Activated effector memory CD4-positive, alpha-beta T cell treated with Interleukin-2 at 50 U/mL for 16 hours (primary cell): ENCODE measurements at regions not wholly inside any gene's neighbourhood (a gene's known extent, or its start where the extent isn't known, plus 50 kb on each side); places are given as distances from the start of the nearest gene placed in this dataset.

Source experiments
- DNase-seq: peaks from one replicate; pipeline ENCODE4 v3.0.0-alpha.2; 2020

- DNase-seq = no peak
Observed at GRCh38 chr2:217260441-217261115, 400.7 kb upstream of the TNP1 start.

- no peak for DNase-seq
Observed at GRCh38 chr2:217258170-217258569, 398.3 kb upstream of the TNP1 start.

GRCh38 chr2:217256251-217256650 lies 396.4 kb upstream of the TNP1 start:
- no peak for DNase-seq

- DNase-seq = no peak
Observed at GRCh38 chr2:217254111-217254510, 394.2 kb upstream of the TNP1 start.

GRCh38 chr2:217252181-217252580 lies 392.3 kb upstream of the TNP1 start:
- DNase-seq = no peak

- no peak for DNase-seq
Observed at GRCh38 chr2:217250013-217250524, 390.2 kb upstream of the TNP1 start.

GRCh38 chr2:217249121-217250012 lies 389.5 kb upstream of the TNP1 start:
- DNase-seq = no peak

GRCh38 chr2:217248312-217248935 lies 388.6 kb upstream of the TNP1 start:
- DNase-seq = no peak

- DNase-seq = no peak
Observed at GRCh38 chr2:217247476-217247875, 387.6 kb upstream of the TNP1 start.

- no peak for DNase-seq
Observed at GRCh38 chr2:217246108-217246507, 386.2 kb upstream of the TNP1 start.

- DNase-seq = no peak
Observed at GRCh38 chr2:217244815-217245214, 385.0 kb upstream of the TNP1 start.

- DNase-seq = no peak
Observed at GRCh38 chr2:217242947-217243346, 383.1 kb upstream of the TNP1 start.

- no peak for DNase-seq
Observed at GRCh38 chr2:217231724-217232123, 371.9 kb upstream of the TNP1 start.

- no peak for DNase-seq
Observed at GRCh38 chr2:217231212-217231611, 371.3 kb upstream of the TNP1 start.

GRCh38 chr2:217228732-217229131 lies 368.9 kb upstream of the TNP1 start:
- no peak for DNase-seq

GRCh38 chr2:217227794-217228193 lies 367.9 kb upstream of the TNP1 start:
- no peak for DNase-seq

GRCh38 chr2:217225596-217225995 lies 365.7 kb upstream of the TNP1 start:
- DNase-seq = no peak

- DNase-seq = no peak
Observed at GRCh38 chr2:217223222-217223930, 363.5 kb upstream of the TNP1 start.

GRCh38 chr2:217222309-217222910 lies 362.5 kb upstream of the TNP1 start:
- DNase-seq = no peak

GRCh38 chr2:217220228-217221013 lies 360.6 kb upstream of the TNP1 start:
- DNase-seq = no peak

- no peak for DNase-seq
Observed at GRCh38 chr2:217219164-217219520, 359.3 kb upstream of the TNP1 start.
